Heart left ventricle (tissue), 13 donors: ENCODE measurements at regions not wholly inside any gene's neighbourhood (a gene's known extent, or its start where the extent isn't known, plus 50 kb on each side); places are given as distances from the start of the nearest gene placed in this dataset.

Source experiments
- CTCF ChIP-seq, 12 donors: fragments of 200-600 bp; sonication (generic) in 4 of 12; IDR thresholded peaks; one replicate each; pipeline versions ENCODE4 v1.5.0 to v1.8.0; 2018 to 2022; ENCODE audit warnings: antibody characterized with exemption in 12 of 12, mild to moderate bottlenecking in 5 of 12
- POLR2A ChIP-seq, 2 donors: fragments of 450-650 bp; IDR thresholded peaks; one replicate each; pipeline ENCODE4 v1.6.1; 2017; ENCODE audit warnings: antibody characterized with exemption in 2 of 2, mild to moderate bottlenecking in 2 of 2, moderate library complexity in 2 of 2
- donor health status: ischemic (EF 13 %, LVEDD 7.1; RV severe dilation, severe dysfunction).
- donor health status: DM: no; HTN: yes; CAD: no.
- donor health status: DM: no; HTN: no; CAD: no.
- donor health status: ischemic (EF 25% LVEDD 6.9; RV normal size, moderate dysfunction).
- donor health status: ischemic (EF 25% LVEDD 5.7; RV mildly dilated, moderate dysfunction).
- donor health status: ischemic (EF 35%, LVEDD 5.7; RV mildly dilated, moderate dysfunction).
- donor health status: nonischemic (EF 11% LVEDD 7.7; RV severe dilation, severe dysfunction).
- donor health status: DM: yes; HTN: yes; CAD: no.
- donor health status: PGD.
- donor health status: ischemic (EF 29% LVEDD 5.4; RV normal size, mild dysfunction).
- donor health status: nonischemic (EF 23%, LVEDD 6.1; RV moderate dilation, normal function).

- TF ChIP-seq CTCF (IDR thresholded peaks at IDR 0.05) = no peak
- no peak for TF ChIP-seq POLR2A (IDR thresholded peaks at IDR 0.05)
Observed at GRCh38 chr15:35987056-35987455, 441.1 kb upstream of the DPH6 start.
